ENCODE measurements at regions not wholly inside any gene's neighbourhood (a gene's known extent, or its start where the extent isn't known, plus 50 kb on each side); places are given as distances from the start of the nearest gene placed in this dataset.

DNA sequence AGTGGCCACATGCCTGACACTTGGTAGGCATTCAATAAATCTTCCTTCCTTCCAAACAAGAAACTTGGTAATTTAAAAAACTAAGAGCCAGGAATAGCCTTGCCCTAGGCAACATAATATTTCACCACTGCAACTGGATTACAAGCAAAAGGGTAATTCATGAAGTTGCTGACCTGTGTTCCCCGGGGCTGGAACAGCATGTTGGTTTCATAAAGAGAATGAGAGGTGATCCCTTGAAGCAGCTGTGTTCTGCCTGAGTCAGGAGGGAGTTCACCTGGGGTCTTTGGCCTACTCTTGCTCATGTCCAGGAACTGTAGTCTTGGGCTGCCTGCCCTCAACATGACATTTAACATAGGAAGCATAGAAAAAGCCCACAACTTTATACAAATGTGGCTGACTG lies 329.0 kb upstream of the DAB1 start:
- Histone ChIP-seq H3K27me3 (ENCODE audit: control insufficient read depth in 3 of 3, insufficient read depth in 3 of 3, low read length in 3 of 3) (peaks cover 0 to 2% (median 0%) of the 10 kb centered on the region in 3 donors), H3K9me3 (ENCODE audit: control insufficient read depth in 2 of 2, insufficient read depth in 1 of 2, low read depth in 1 of 2, low read length in 1 of 2) (no peaks in the 10 kb centered on the region), H3K36me3 (ENCODE audit: control insufficient read depth in 3 of 3, insufficient read depth in 2 of 3, low read depth in 1 of 3, low read length in 3 of 3) (no peaks in the 10 kb centered on the region), H3K27ac (ENCODE audit: low read depth in 1 of 3, low read length in 2 of 3) (no peak overlapping the region), H3K4me3 (ENCODE audit: low read depth in 1 of 3, low read length in 3 of 3) (no peak overlapping the region), H3K4me1 (ENCODE audit: control insufficient read depth in 3 of 3, insufficient read depth in 2 of 3, low read depth in 1 of 3, low read length in 2 of 3) (peaks cover 0 to 4% (median 0%) of the 10 kb centered on the region in 3 donors)
- FAIRE-seq (no peak), DNase-seq (no peak)
- 64 to 81% (median 75%) methylated on average over 1 of the region's 1 CpG for WGBS, 3 donors

DNA sequence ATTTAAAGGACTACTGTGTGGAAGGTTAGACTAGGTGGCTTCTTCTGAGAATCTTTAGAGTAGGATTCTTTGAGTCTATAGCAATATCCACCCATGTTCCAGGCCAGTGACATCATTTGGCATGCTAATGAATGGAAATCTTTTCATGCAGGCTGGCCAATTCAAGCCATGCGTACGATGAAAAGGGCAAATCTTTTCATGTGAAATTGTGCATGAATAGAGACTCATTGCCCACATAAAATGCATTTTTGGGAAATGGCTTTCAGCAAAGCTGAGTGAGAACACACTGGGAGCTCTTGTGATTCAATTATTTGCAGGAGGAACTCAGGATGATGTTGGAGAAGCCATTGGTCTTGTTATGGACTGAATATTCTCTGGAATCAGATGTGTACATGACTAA lies 324.9 kb upstream of the DAB1 start:
- Histone ChIP-seq H3K9me3 (ENCODE audit: control insufficient read depth in 2 of 2, insufficient read depth in 1 of 2, low read depth in 1 of 2, low read length in 1 of 2) (no peaks in the 10 kb centered on the region), H3K27me3 (ENCODE audit: control insufficient read depth in 3 of 3, insufficient read depth in 3 of 3, low read length in 3 of 3) (peaks cover 0 to 2% (median 0%) of the 10 kb centered on the region in 3 donors), H3K27ac (ENCODE audit: low read depth in 1 of 3, low read length in 2 of 3) (no peak overlapping the region), H3K4me1 (ENCODE audit: control insufficient read depth in 3 of 3, insufficient read depth in 2 of 3, low read depth in 1 of 3, low read length in 2 of 3) (no peaks in the 10 kb centered on the region), H3K4me3 (ENCODE audit: low read depth in 1 of 3, low read length in 3 of 3) (no peak overlapping the region), H3K36me3 (ENCODE audit: control insufficient read depth in 3 of 3, insufficient read depth in 2 of 3, low read depth in 1 of 3, low read length in 3 of 3) (no peaks in the 10 kb centered on the region)
- 90 to 100% (median 98%) methylated on average over 2 of the region's 2 CpGs for WGBS, 3 donors
- FAIRE-seq (no peak), DNase-seq (no peak)

DNA sequence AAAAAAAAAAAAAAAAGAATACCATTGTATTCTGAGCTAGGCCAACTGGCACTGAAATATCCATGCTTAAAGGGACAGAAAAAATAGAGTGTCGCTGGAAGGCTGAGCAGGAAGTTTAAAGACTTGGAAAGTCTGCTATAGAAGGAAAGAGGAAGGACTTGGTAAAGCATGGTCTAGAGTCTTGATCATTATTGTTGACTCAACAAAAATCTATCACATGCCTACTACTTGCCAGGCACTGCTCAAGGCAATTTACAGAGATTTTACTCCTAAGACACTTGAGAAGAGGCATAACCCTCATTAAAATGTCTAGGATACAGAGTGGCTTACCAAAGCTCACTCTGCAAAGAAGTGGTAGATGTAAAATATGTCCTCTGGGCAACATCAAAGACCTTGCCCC lies 324.0 kb upstream of the DAB1 start:
- Histone ChIP-seq H3K36me3 (ENCODE audit: control insufficient read depth in 3 of 3, insufficient read depth in 2 of 3, low read depth in 1 of 3, low read length in 3 of 3) (no peaks in the 10 kb centered on the region), H3K4me1 (ENCODE audit: control insufficient read depth in 3 of 3, insufficient read depth in 2 of 3, low read depth in 1 of 3, low read length in 2 of 3) (no peaks in the 10 kb centered on the region), H3K9me3 (ENCODE audit: control insufficient read depth in 2 of 2, insufficient read depth in 1 of 2, low read depth in 1 of 2, low read length in 1 of 2) (no peaks in the 10 kb centered on the region), H3K4me3 (ENCODE audit: low read depth in 1 of 3, low read length in 3 of 3) (no peak overlapping the region), H3K27me3 (ENCODE audit: control insufficient read depth in 3 of 3, insufficient read depth in 3 of 3, low read length in 3 of 3) (peaks cover 0 to 2% (median 0%) of the 10 kb centered on the region in 3 donors), H3K27ac (ENCODE audit: low read depth in 1 of 3, low read length in 2 of 3) (no peak overlapping the region)
- WGBS, 3 donors: 74 to 89% (median 88%) methylated on average over 1 of the region's 1 CpG
- FAIRE-seq: no peak
- no peak for DNase-seq

DNA sequence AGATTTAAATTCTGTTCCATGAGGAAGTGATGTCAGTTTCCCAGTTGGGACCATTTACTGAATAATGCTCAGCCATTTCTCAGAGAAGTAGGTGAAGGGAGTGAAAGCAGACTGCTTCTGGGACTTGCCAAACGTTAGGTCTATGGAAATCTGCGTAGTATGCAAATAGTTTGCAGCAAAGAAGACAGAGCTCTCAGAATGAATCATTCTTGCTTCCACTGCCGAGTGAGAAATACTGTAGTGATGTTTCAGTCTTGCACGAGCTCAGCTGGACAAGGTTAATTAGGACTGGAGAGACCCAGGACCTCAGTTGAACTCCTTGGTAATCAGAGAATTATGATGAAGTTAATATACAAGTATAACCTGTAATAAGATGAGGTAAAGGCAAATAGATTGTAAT lies 317.7 kb upstream of the DAB1 start:
- no peak overlapping the region for H3K27ac ChIP-seq (ENCODE audit: low read depth in 1 of 3, low read length in 2 of 3)
- FAIRE-seq (no peak), DNase-seq (no peak)
- H3K4me3 ChIP-seq (ENCODE audit: low read depth in 1 of 3, low read length in 3 of 3): no peak overlapping the region
- no peaks in the 10 kb centered on the region for H3K27me3 ChIP-seq (ENCODE audit: control insufficient read depth in 3 of 3, insufficient read depth in 3 of 3, low read length in 3 of 3)
- no peaks in the 10 kb centered on the region for H3K4me1 ChIP-seq (ENCODE audit: control insufficient read depth in 3 of 3, insufficient read depth in 2 of 3, low read depth in 1 of 3, low read length in 2 of 3)
- no peaks in the 10 kb centered on the region for H3K36me3 ChIP-seq (ENCODE audit: control insufficient read depth in 3 of 3, insufficient read depth in 2 of 3, low read depth in 1 of 3, low read length in 3 of 3)
- 49 to 63% (median 60%) methylated on average over 4 of the region's 4 CpGs for WGBS, 3 donors
- no peaks in the 10 kb centered on the region for H3K9me3 ChIP-seq (ENCODE audit: control insufficient read depth in 2 of 2, insufficient read depth in 1 of 2, low read depth in 1 of 2, low read length in 1 of 2)

GRCh38 chr1:57736940-57737339 lies 313.1 kb upstream of the DAB1 start:
- no peak for FAIRE-seq

DNA sequence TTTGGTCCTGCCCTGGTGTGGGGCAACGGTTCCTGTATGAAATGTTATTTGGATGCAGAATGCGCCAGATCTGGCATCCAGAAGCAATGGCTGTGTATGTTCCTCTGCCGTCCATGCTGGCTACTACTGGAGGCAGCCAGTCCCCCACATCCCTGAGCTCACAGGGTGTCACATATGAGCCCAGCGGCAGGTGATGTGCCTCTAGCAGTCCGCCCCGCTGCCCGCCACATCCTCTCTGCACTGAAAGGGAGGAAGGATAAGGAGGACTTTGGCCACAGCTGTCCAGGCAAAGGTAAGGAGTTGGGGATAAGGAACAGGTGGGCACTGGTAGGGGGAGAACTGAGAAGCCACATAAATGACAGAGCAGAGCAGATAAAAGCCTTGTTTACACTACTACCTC lies 305.3 kb upstream of the DAB1 start:
- Histone ChIP-seq H3K4me1 (ENCODE audit: control insufficient read depth in 3 of 3, insufficient read depth in 2 of 3, low read depth in 1 of 3, low read length in 2 of 3) (no peaks in the 10 kb centered on the region), H3K36me3 (ENCODE audit: control insufficient read depth in 3 of 3, insufficient read depth in 2 of 3, low read depth in 1 of 3, low read length in 3 of 3) (no peaks in the 10 kb centered on the region), H3K27ac (ENCODE audit: low read depth in 1 of 3, low read length in 2 of 3) (no peak overlapping the region), H3K27me3 (ENCODE audit: control insufficient read depth in 3 of 3, insufficient read depth in 3 of 3, low read length in 3 of 3) (peaks cover 0 to 2% (median 0%) of the 10 kb centered on the region in 3 donors), H3K9me3 (ENCODE audit: control insufficient read depth in 2 of 2, insufficient read depth in 1 of 2, low read depth in 1 of 2, low read length in 1 of 2) (no peaks in the 10 kb centered on the region), H3K4me3 (ENCODE audit: low read depth in 1 of 3, low read length in 3 of 3) (no peak overlapping the region)
- DNase-seq (no peak), FAIRE-seq (no peak)
- 78 to 85% (median 84%) methylated on average over 6 to 7 of the region's 7 CpGs for WGBS, 3 donors

More at GRCh38 chr1:57736940-57737339, 313.1 kb upstream of the DAB1 start:
- H3K36me3 ChIP-seq (ENCODE audit: control insufficient read depth in 3 of 3, insufficient read depth in 2 of 3, low read depth in 1 of 3, low read length in 3 of 3): no peaks in the 10 kb centered on the region
- H3K9me3 ChIP-seq (ENCODE audit: control insufficient read depth in 2 of 2, insufficient read depth in 1 of 2, low read depth in 1 of 2, low read length in 1 of 2): no peaks in the 10 kb centered on the region
- H3K4me3 ChIP-seq (ENCODE audit: low read depth in 1 of 3, low read length in 3 of 3): no peak overlapping the region
- no peak for DNase-seq
- H3K27ac ChIP-seq (ENCODE audit: low read depth in 1 of 3, low read length in 2 of 3): no peak overlapping the region
- no peaks in the 10 kb centered on the region for H3K4me1 ChIP-seq (ENCODE audit: control insufficient read depth in 3 of 3, insufficient read depth in 2 of 3, low read depth in 1 of 3, low read length in 2 of 3)
- WGBS, 3 donors: 70 to 75% (median 75%) methylated on average over 6 of the region's 6 CpGs
- H3K27me3 ChIP-seq (ENCODE audit: control insufficient read depth in 3 of 3, insufficient read depth in 3 of 3, low read length in 3 of 3): peaks cover 0 to 2% (median 0%) of the 10 kb centered on the region in 3 donors

GRCh38 chr1:57727121-57727520 lies 303.3 kb upstream of the DAB1 start:
- Histone ChIP-seq H3K36me3 (ENCODE audit: control insufficient read depth in 3 of 3, insufficient read depth in 2 of 3, low read depth in 1 of 3, low read length in 3 of 3) (no peaks in the 10 kb centered on the region), H3K27ac (ENCODE audit: low read depth in 1 of 3, low read length in 2 of 3) (no peak overlapping the region), H3K4me1 (ENCODE audit: control insufficient read depth in 3 of 3, insufficient read depth in 2 of 3, low read depth in 1 of 3, low read length in 2 of 3) (no peaks in the 10 kb centered on the region), H3K9me3 (ENCODE audit: control insufficient read depth in 2 of 2, insufficient read depth in 1 of 2, low read depth in 1 of 2, low read length in 1 of 2) (no peaks in the 10 kb centered on the region), H3K27me3 (ENCODE audit: control insufficient read depth in 3 of 3, insufficient read depth in 3 of 3, low read length in 3 of 3) (no peaks in the 10 kb centered on the region), H3K4me3 (ENCODE audit: low read depth in 1 of 3, low read length in 3 of 3) (no peak overlapping the region)
- 65 to 68% (median 66%) methylated on average over 5 of the region's 5 CpGs for WGBS, 3 donors
- no peak for FAIRE-seq
- no peak for DNase-seq

- H3K27ac ChIP-seq (ENCODE audit: low read depth in 1 of 3, low read length in 2 of 3): no peak overlapping the region
- WGBS, 3 donors: 78 to 86% (median 84%) methylated on average over 4 of the region's 4 CpGs
- H3K36me3 ChIP-seq (ENCODE audit: control insufficient read depth in 3 of 3, insufficient read depth in 2 of 3, low read depth in 1 of 3, low read length in 3 of 3): no peaks in the 10 kb centered on the region
- H3K4me1 ChIP-seq (ENCODE audit: control insufficient read depth in 3 of 3, insufficient read depth in 2 of 3, low read depth in 1 of 3, low read length in 2 of 3): no peaks in the 10 kb centered on the region
- FAIRE-seq (no peak), DNase-seq (no peak)
- H3K9me3 ChIP-seq (ENCODE audit: control insufficient read depth in 2 of 2, insufficient read depth in 1 of 2, low read depth in 1 of 2, low read length in 1 of 2): no peaks in the 10 kb centered on the region
- no peaks in the 10 kb centered on the region for H3K27me3 ChIP-seq (ENCODE audit: control insufficient read depth in 3 of 3, insufficient read depth in 3 of 3, low read length in 3 of 3)
- no peak overlapping the region for H3K4me3 ChIP-seq (ENCODE audit: low read depth in 1 of 3, low read length in 3 of 3)
These were observed 301.5 kb upstream of the DAB1 start for GRCh38 chr1:57725318-57725717.

GRCh38 chr1:57724535-57724934 lies 300.7 kb upstream of the DAB1 start:
- H3K9me3 ChIP-seq (ENCODE audit: control insufficient read depth in 2 of 2, insufficient read depth in 1 of 2, low read depth in 1 of 2, low read length in 1 of 2): no peaks in the 10 kb centered on the region
- no peaks in the 10 kb centered on the region for H3K36me3 ChIP-seq (ENCODE audit: control insufficient read depth in 3 of 3, insufficient read depth in 2 of 3, low read depth in 1 of 3, low read length in 3 of 3)
- H3K27me3 ChIP-seq (ENCODE audit: control insufficient read depth in 3 of 3, insufficient read depth in 3 of 3, low read length in 3 of 3): no peaks in the 10 kb centered on the region
- no peak overlapping the region for H3K4me3 ChIP-seq (ENCODE audit: low read depth in 1 of 3, low read length in 3 of 3)
- FAIRE-seq (no peak), DNase-seq (no peak)
- no peaks in the 10 kb centered on the region for H3K4me1 ChIP-seq (ENCODE audit: control insufficient read depth in 3 of 3, insufficient read depth in 2 of 3, low read depth in 1 of 3, low read length in 2 of 3)
- WGBS, 3 donors: 92 to 97% (median 94%) methylated on average over 1 of the region's 1 CpG
- H3K27ac ChIP-seq (ENCODE audit: low read depth in 1 of 3, low read length in 2 of 3): no peak overlapping the region

Measured in small intestine (tissue), 7 donors.